Glomerular visceral epithelial cell (primary cell): ENCODE measurements at regions not wholly inside any gene's neighbourhood (a gene's known extent, or its start where the extent isn't known, plus 50 kb on each side); places are given as distances from the start of the nearest gene placed in this dataset.

Experiments used
- DNase-seq: peaks from one replicate; pipeline ENCODE4 v3.0.0-alpha.2; 2016; ENCODE audit errors: extremely low spot score

DNA sequence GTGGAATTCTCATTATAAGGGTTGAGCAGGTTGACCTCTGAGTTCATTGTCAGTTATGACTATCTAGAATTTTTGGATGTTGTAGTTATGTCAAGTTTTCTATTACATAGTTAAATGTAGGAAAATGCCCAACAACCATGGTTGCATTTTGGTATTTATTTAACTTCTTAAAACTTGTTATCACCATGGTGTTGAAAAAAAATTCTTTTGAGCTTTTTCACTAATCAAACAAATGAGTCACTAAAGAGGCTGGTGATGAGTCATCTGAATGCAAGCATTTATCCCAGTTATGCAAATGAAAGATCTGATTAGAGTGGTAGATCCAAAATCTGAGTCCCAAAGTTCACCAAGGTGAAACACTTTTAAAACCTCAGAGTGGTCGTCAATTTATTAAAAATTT lies 624.7 kb upstream of the IGFBP3 start:
- DNase-seq, result peak; percentile 65

GRCh38 chr7:46544396-46545008 lies 623.4 kb upstream of the IGFBP3 start:
- DNase-seq, result peak; percentile 39

GRCh38 chr7:46542076-46542475 lies 621.0 kb upstream of the IGFBP3 start:
- no peak for DNase-seq

DNA sequence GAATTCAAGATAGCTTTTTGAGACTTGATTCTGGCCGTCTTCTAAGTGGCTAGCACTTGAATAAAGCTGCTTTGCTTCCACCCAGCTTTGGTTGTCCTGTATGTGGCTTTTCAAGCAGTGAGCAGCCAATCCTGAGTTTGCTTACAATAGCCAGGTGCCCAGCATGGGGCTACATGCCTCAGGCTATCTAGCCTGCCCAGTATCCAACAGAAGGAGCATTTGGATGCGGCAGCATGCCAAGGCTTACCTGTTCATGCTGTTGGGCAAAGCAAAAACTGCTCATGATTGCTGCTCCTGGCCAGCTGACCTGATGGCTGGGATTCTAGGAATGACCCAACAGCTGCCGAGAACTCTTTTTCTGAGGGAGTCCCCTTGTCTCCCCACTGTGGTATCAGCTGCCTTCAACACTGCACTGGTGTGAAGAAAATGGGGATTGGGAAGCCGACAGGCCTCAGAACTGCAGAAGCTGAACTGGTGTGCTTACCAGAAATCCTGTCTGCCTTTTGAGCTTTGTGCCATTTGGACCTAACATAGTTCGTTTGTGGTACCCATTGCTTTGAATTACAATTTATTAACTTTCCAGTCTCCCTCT lies 618.9 kb upstream of the IGFBP3 start:
- DNase-seq, result no peak

DNA sequence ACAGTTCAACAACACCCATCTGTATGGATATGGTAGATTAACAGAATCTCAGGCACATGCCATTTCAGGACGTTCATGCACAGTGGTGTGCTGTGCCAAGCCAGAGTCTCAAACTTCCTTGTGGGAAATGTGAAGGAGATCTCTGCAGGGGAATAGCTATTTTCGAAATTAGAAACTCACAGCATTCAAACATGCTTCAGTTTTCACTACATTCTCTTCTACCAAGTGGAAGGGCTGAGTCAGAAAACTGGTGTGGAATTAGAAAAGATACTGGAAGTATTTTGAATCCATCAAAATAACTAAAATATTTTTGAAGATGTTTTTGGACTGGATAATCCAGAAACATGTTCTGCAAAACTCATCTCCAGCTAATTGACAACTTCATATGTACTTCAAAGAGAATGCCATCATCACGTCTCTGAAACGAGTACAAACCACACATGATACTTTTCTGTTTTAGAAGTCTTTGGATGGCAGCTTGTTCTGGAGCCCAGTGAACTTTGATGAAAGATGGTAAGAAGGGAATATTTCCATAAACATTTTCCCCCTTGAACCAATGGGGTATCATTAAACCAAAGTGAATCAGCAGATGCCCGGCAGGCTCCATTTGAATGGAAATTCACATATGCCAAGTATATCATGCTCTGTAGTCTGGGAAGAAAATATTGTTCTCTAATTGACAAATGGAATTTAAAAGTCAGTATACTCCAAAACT lies 616.3 kb upstream of the IGFBP3 start:
- no peak for DNase-seq

DNA sequence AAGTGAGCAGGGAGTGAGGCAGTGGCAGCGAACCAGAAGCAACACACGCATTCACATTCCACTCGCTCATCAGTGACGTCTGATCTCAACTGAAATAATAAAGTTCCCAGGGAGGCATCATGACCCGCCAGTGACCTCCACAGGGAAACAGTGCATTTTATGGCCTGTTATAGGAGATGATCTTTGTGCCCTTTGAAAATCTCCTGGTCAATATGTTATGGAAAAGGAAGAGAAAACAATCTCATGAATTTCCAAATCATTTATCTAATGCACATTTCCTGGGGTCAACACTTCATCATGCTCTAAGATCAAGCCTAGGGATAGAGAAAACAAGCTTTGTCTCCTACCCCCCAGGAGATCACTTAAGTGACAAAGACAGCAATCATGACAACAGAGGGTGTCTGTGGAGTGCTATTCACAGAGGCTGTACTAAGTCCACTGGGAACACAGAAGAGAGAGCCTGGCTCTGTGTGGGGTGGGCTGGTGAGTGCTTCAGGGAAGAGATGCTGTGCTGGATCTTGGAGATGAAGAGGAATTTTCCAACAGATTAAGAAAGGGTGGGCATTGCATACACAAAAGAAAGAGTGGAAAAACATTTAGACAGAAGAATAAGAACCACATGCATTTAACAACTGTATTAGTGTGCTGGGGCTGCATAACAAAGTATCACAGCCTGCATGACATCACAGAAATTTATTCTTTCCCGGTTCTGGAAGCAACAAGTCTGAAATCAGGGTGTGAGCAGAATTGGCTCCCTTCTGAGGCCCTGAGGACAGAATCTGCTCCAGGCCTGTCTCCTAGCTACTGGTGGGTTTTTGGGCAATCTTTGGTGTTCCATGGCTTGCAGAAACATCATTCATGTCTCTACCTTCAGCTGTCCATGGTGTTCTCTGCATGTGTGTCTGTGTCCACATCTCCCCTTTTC lies 613.9 kb upstream of the IGFBP3 start:
- DNase-seq, result peak; percentile 62

GRCh38 chr7:46533946-46534345 lies 612.9 kb upstream of the IGFBP3 start:
- DNase-seq, result no peak

DNA sequence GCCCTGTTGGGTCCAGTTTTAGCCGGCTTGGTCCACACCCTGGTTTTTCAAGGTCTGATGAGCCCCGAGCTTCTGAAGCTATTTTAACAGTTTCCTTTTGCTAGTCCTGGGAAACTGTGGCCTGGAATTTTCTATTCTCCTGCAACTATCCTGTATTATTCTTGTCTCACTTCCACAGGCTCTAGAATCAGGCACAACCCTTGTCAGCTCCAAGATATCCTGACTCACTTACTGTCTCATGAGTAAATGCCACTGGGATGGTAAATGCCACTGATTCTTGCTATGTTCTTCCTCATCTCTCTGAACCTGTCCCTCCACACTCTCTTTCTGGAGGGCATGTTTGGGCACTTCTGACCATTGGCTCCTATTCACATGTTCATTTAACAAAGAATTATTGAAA lies 611.5 kb upstream of the IGFBP3 start:
- DNase-seq, result no peak

DNA sequence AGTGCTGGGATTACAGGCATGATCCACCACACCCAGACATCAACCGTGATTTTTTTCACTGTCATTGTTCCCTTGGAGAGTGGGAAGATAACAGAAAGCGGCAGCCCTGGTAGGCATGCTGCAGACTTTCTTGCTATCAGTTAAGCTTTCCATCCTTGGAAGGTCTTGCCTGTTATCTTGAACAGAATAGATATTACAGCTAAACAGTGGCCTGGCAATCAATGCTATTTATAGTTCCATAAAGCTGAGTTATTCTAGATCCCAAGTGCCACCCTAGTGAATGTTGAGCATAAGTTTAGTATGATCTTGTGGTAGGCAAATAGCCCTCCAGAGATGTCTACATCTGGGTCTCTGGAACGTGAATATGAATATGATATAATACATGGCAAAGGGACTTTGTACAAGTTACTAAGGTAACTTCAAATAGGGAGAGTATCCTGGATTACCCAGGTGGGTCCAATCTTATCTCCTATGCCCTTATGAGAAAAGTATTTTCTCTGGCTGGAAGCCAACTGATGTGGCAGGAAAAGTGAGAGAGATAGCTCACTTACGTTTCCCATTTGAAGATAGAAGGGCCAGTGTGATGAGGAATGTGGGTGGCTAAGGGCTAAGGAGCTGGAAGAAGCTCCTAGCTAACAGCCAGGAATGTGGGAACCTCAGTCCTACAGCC lies 609.1 kb upstream of the IGFBP3 start:
- no peak for DNase-seq

DNA sequence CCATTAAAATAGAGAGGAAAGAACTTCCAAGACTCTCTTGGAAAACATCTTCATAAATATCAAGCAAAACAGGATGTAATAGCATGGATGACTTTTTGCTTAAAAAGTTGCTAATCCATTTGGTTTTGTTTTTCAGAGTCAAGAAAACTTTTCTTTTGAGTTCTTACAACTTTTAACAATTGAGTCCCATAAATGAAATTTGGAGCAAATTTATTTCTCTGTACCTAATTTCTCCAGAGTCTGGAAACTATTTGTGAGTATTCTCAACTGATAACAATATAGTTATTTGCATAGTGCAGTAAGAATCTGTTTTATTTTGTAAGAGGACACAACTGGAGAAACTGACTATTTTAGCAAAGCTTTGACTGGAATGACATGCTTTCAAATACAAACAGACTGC lies 606.3 kb upstream of the IGFBP3 start:
- no peak for DNase-seq

- DNase-seq, result peak; percentile 37
These were observed 604.8 kb upstream of the IGFBP3 start for GRCh38 chr7:46525876-46526275.

DNA sequence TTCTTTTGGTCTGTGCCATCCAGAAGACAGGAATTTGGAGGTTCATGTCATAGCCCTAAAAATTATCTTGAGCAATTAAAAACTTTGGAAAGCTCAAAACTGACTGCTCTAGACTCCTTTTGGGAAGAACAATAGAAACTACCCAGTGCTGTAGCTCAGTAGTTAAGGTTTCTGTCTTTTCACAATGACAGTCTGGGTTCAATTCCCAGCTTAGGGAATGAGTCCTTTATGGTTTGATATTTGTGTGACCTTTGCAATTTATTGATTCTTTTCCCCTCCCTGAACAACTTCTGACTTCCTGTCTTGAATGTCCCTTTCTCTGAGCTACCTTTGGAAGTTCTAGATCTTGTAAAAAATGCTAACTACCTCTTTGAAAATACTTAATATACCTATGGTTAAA lies 603.3 kb upstream of the IGFBP3 start:
- DNase-seq, result no peak

- DNase-seq, result no peak
These were observed 601.4 kb upstream of the IGFBP3 start for GRCh38 chr7:46522354-46522906.

- no peak for DNase-seq
These were observed 597.6 kb upstream of the IGFBP3 start for GRCh38 chr7:46518713-46519112.

- DNase-seq, result peak; percentile 84
These were observed 594.9 kb upstream of the IGFBP3 start for GRCh38 chr7:46515844-46516590.

- no peak for DNase-seq
These were observed 592.4 kb upstream of the IGFBP3 start for GRCh38 chr7:46513447-46513848.

GRCh38 chr7:46512891-46513413 lies 591.9 kb upstream of the IGFBP3 start:
- DNase-seq, result no peak

DNA sequence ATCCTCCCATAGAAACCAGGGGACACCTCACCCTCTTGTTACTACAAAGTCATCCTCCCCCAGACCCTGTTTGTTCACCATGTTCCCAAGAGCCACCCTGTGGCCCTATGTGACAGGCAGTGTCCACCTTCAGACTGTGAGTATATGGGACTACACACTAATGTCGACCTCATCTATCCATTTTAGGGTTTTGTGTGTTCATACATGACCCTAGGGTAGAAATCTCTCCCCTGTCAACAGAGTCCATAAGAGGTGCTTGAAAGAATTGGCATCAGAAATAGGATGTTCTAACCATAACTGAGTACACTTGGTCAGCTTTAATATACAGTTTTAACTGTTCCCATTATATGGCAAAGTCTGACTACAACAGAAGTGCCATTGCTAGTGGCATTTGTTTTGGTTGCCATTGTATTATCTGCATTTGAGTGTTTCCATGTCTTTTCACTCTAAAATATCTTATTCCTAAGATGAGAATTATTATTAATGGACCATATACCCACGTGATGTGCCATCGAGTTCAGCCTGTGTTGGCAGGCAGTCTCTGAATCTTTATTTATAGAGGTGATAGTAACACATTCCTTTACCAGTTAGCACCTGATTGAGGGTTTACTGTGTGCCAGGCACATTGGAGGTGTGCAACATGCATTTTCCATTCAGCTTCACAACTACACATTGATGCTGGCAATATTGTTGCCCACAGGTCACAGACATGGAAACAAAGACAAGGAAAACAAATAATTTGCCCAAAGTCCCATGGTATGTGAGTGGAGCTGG lies 590.6 kb upstream of the IGFBP3 start:
- DNase-seq, result no peak

DNA sequence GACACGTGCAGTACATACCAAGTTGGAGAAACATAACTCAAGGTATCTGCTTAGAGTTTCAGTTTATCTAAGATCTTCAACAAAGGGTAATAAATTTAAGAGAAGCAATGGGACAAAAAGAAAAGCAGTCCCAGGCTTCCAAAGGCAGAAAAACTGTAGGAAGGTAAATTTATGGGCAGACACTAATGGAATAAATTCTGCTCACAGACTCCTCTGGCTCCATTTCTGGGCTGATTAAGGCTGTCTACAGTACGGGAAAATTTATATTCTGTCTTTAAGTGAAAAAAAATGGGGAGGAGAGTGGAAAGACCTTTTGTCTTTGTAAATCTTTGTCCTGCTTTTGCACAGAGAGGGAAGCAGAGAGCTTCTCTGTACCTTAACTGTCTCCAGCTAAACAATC lies 587.5 kb upstream of the IGFBP3 start:
- DNase-seq, result no peak

GRCh38 chr7:46507560-46507959 lies 586.5 kb upstream of the IGFBP3 start:
- no peak for DNase-seq
